ENCODE measurements at regions not wholly inside any gene's neighbourhood (a gene's known extent, or its start where the extent isn't known, plus 50 kb on each side); places are given as distances from the start of the nearest gene placed in this dataset.

DNA sequence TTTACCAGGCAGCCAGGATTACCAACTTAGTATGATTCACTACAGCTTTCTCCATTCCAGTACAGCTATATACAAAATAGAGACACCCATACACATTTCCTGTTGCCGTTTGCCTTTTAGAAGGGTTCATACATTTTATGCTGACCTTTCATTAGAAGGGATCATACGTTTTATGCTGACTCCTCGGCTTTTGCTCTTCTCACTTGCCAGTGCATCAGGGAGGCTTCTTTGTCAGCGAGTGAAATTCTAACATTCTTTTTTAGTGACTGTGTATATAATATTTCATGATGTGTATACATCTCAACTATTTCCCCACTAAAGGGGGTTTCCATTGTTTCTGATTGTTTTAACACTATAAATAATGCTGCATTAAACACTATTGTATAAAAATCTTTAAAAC is 552.6 kb downstream of the TRIML1 start:
- TF ChIP-seq, protein P1, sequence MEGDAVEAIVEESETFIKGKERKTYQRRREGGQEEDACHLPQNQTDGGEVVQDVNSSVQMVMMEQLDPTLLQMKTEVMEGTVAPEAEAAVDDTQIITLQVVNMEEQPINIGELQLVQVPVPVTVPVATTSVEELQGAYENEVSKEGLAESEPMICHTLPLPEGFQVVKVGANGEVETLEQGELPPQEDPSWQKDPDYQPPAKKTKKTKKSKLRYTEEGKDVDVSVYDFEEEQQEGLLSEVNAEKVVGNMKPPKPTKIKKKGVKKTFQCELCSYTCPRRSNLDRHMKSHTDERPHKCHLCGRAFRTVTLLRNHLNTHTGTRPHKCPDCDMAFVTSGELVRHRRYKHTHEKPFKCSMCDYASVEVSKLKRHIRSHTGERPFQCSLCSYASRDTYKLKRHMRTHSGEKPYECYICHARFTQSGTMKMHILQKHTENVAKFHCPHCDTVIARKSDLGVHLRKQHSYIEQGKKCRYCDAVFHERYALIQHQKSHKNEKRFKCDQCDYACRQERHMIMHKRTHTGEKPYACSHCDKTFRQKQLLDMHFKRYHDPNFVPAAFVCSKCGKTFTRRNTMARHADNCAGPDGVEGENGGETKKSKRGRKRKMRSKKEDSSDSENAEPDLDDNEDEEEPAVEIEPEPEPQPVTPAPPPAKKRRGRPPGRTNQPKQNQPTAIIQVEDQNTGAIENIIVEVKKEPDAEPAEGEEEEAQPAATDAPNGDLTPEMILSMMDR (conservative IDR thresholded peaks at IDR 0.05 in 1 of 2, IDR thresholded peaks at IDR 0.05 in 1 of 2; ENCODE audit: low read depth in 1 of 2, low read length in 2 of 2): no peak
- no peak for TF ChIP-seq EZH2 (IDR thresholded peaks at IDR 0.05; ENCODE audit: low read length, missing control alignments)

All from fibroblast of lung (primary cell).